ENCODE measurements at regions not wholly inside any gene's neighbourhood (a gene's known extent, or its start where the extent isn't known, plus 50 kb on each side); places are given as distances from the start of the nearest gene placed in this dataset.

- no TSS peak for BruUV-seq (replicated peaks)
- Histone ChIP-seq H3K27me3 (ENCODE audit: control insufficient read depth in 1 of 2, insufficient read depth in 2 of 2, low read length in 2 of 2) (peaks cover 1 to 44% of the 10 kb centered on the region in 2 experiments; a peak in 2 of 5 replicates), H4K20me1 (ENCODE audit: insufficient read depth, low read length) (no peaks in the 10 kb centered on the region), H3K4me1 (ENCODE audit: insufficient read depth, low read length) (peaks cover 10% of the 10 kb centered on the region; the same call in 1 of the 2 replicates), H3K4me3 (replicated peaks in 1 of 3; ENCODE audit: insufficient read depth in 1 of 3, low read depth in 2 of 3, low read length in 3 of 3) (no peak overlapping the region), H3K9me3 (ENCODE audit: low read length) (no peaks in the 10 kb centered on the region), H3K36me3 (replicated peaks in 1 of 2; ENCODE audit: control insufficient read depth in 1 of 2, insufficient read depth in 2 of 2, low read length in 2 of 2) (no peaks in the 10 kb centered on the region), H3K4me2 (ENCODE audit: low read depth, low read length) (no peak overlapping the region), H2AFZ (ENCODE audit: low read length) (no peak overlapping the region), H3K9ac (ENCODE audit: insufficient read depth, low read depth, low read length) (no peak overlapping the region), H3K79me2 (ENCODE audit: insufficient read depth, low read length) (no peaks in the 10 kb centered on the region), H3K27ac (ENCODE audit: extremely low read length, insufficient read depth, low read length) (no peak overlapping the region)
- in situ Hi-C loops (cut with HindIII; ENCODE audit: extremely low pct_ligation_motif_present, low pct_unique_long_range_greater_than_20kb), result loop anchor here (5.0 kb wide), 1 partner anchor 44 kb away; no protein-coding TSS in a partner anchor
- ATAC-seq, result no peak
- ChIA-PET CTCF (ENCODE audit: low intra/inter-chr PET ratio, low total read pairs) (no interaction called here), POLR2A (no interaction called here)
- TF ChIP-seq ZNF10 (CRISPR knock-in tag; IDR thresholded peaks at IDR 0.05; ENCODE audit: borderline replicate concordance, low read depth), result no peak
- TF ChIP-seq ZNF547 (CRISPR knock-in tag; IDR thresholded peaks at IDR 0.05), result no peak
- TF ChIP-seq ZNF550 (CRISPR knock-in tag; IDR thresholded peaks at IDR 0.05; ENCODE audit: borderline replicate concordance), result no peak
- TF ChIP-seq KLF12 (CRISPR knock-in tag; IDR thresholded peaks at IDR 0.05; ENCODE audit: borderline replicate concordance), result no peak
- no peak for TF ChIP-seq ATRX (CRISPR knock-in tag; IDR thresholded peaks at IDR 0.05; ENCODE audit: borderline replicate concordance)
- TF ChIP-seq ZNF333 (CRISPR knock-in tag; IDR thresholded peaks at IDR 0.05; ENCODE audit: borderline replicate concordance), result no peak
- TF ChIP-seq ZNF335 (CRISPR knock-in tag; IDR thresholded peaks at IDR 0.05), result no peak
- TF ChIP-seq TCF7 (IDR thresholded peaks at IDR 0.05; ENCODE audit: low read depth), result no peak
- TF ChIP-seq ZNF33B (CRISPR knock-in tag; IDR thresholded peaks at IDR 0.05), result no peak
- no peak for TF ChIP-seq PHF8 (CRISPR knock-in tag; IDR thresholded peaks at IDR 0.05)
- no peak for TF ChIP-seq USF2 (IDR thresholded peaks at IDR 0.05; ENCODE audit: low read depth, low read length)
- TF ChIP-seq USF2 (CRISPR knock-in tag; IDR thresholded peaks at IDR 0.05; ENCODE audit: borderline replicate concordance), result no peak
- TF ChIP-seq NFYB (CRISPR knock-in tag; IDR thresholded peaks at IDR 0.05), result no peak
- no peak for TF ChIP-seq KMT2B (CRISPR knock-in tag; IDR thresholded peaks at IDR 0.05)
- TF ChIP-seq SRSF4 (IDR thresholded peaks at IDR 0.05; ENCODE audit: low read depth, low read length, poor library complexity, severe bottlenecking), result no peak
- TF ChIP-seq SNRNP70 (IDR thresholded peaks at IDR 0.05; ENCODE audit: low read depth, low read length), result no peak
- FAIRE-seq, result no peak
- DNase-seq (ENCODE audit: low spot score), result no peak
- 68% methylated on average over 7 of the region's 7 CpGs for WGBS (ENCODE audit: low lambda C conversion rate)
- intact Hi-C loops (cut with micrococcal nuclease; ENCODE audit: unreplicated experiment), result no loop called here
Measured at GRCh38 chr1:101313356-101313755, 76.5 kb downstream of the S1PR1 start.

Measured in HepG2 (cell line).